22Rv1 (cell line): ENCODE measurements at regions not wholly inside any gene's neighbourhood (a gene's known extent, or its start where the extent isn't known, plus 50 kb on each side); places are given as distances from the start of the nearest gene placed in this dataset.

Experiments
- ZFX ChIP-seq: fragments of 450-650 bp; IDR thresholded peaks from 2 replicates; pipeline ENCODE4 v1.6.1; 2017; ENCODE audit warnings: antibody characterized with exemption, borderline replicate concordance
- TF ChIP-seq, protein P1 (sequence below): fragments of 450-650 bp; IDR thresholded peaks from 2 replicates; pipeline ENCODE4 v1.5.1; 2017; ENCODE audit warnings: mild to moderate bottlenecking

DNA sequence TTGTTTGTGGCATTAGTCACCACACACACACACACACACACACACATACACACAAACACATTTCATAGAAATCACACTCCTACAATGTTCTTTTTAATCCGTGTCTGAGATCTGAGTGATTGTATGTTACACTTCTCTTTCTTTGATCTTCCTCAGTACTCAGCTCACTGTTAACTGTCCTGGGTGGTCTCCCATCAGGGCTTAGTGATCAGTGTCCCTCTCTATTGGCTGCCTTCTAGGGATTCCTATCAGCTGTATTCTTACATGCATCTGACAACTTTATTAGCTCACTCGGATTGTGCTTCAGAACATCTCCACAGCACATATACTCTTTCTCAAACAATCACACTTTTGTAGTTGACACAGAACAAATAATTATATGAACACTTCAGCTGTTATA, 170.2 kb upstream of the POU5F2 start:
- TF ChIP-seq, protein P1, sequence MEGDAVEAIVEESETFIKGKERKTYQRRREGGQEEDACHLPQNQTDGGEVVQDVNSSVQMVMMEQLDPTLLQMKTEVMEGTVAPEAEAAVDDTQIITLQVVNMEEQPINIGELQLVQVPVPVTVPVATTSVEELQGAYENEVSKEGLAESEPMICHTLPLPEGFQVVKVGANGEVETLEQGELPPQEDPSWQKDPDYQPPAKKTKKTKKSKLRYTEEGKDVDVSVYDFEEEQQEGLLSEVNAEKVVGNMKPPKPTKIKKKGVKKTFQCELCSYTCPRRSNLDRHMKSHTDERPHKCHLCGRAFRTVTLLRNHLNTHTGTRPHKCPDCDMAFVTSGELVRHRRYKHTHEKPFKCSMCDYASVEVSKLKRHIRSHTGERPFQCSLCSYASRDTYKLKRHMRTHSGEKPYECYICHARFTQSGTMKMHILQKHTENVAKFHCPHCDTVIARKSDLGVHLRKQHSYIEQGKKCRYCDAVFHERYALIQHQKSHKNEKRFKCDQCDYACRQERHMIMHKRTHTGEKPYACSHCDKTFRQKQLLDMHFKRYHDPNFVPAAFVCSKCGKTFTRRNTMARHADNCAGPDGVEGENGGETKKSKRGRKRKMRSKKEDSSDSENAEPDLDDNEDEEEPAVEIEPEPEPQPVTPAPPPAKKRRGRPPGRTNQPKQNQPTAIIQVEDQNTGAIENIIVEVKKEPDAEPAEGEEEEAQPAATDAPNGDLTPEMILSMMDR = no peak
- no peak for TF ChIP-seq ZFX
